Aorta (tissue), 5 donors: ENCODE measurements at regions not wholly inside any gene's neighbourhood (a gene's known extent, or its start where the extent isn't known, plus 50 kb on each side); places are given as distances from the start of the nearest gene placed in this dataset.
"Not testable (repeated sequence)": the region's sequence is repeated elsewhere in the genome, so short reads cannot be mapped to it uniquely, and the experiment has no call there.

ENCODE experiments used
- ATAC-seq: fragments of 200-7000 bp; cut with Tn5 transposase; one replicate; pipeline ENCODE4 v1.9.1; 2022; ENCODE audit warnings: moderate library complexity; ENCODE audit not compliant: low FRiP score
- DNase-seq, 2 donors: peaks; one replicate each; pipeline ENCODE4 v3.0.0-alpha.2; 2020
- H3K27ac ChIP-seq, 2 donors: one replicate each; pipeline ENCODE4 v1.5.1; 2013; ENCODE audit warnings: low read length in 2 of 2, mild to moderate bottlenecking in 2 of 2, moderate library complexity in 2 of 2, control low read depth in 1 of 2, inconsistent platforms in 1 of 2, low read depth in 1 of 2
- H3K27me3 ChIP-seq, 2 donors: one replicate each; pipeline ENCODE4 v1.6.1; 2013; ENCODE audit warnings: control low read depth in 1 of 2, low read length in 1 of 2, mild to moderate bottlenecking in 1 of 2, moderate library complexity in 1 of 2; ENCODE audit not compliant: insufficient read depth in 2 of 2, control insufficient read depth in 1 of 2
- H3K36me3 ChIP-seq, 2 donors: one replicate each; pipeline ENCODE4 v1.6.1; 2013; ENCODE audit warnings: control low read depth in 1 of 2, low read length in 1 of 2, mild to moderate bottlenecking in 1 of 2; ENCODE audit not compliant: insufficient read depth in 2 of 2, control insufficient read depth in 1 of 2
- H3K4me1 ChIP-seq, 2 donors: one replicate each; pipeline ENCODE4 v1.6.1; 2013; ENCODE audit warnings: low read length in 2 of 2, control low read depth in 1 of 2, mild to moderate bottlenecking in 1 of 2, moderate library complexity in 1 of 2; ENCODE audit not compliant: insufficient read depth in 2 of 2, control insufficient read depth in 1 of 2
- H3K4me3 ChIP-seq, 2 donors: one replicate each; pipeline ENCODE4 v1.5.1; 2013; ENCODE audit warnings: low read length in 2 of 2, control low read depth in 1 of 2, mild to moderate bottlenecking in 1 of 2
- H3K9me3 ChIP-seq: one replicate; pipeline ENCODE4 v1.6.1; 2013; ENCODE audit warnings: mild to moderate bottlenecking, low read length; ENCODE audit not compliant: control insufficient read depth
- WGBS, 2 donors: extraction: QIAGEN DNeasy Blood & Tissue Kit; methylation state at CpG; one replicate each; pipeline ENCODE4 v1.1.7; 2013; 5-methylcytosine and 5-hydroxymethylcytosine counted together
- intact Hi-C, 2 donors: fragments of 100-400 bp; cut with DNase I; formaldehyde crosslinking; loops; one replicate each; pipeline versions ENCODE4 v1.14.2 to v1.15.0; 2022
- donor health status: healthy with polysubstance abuse.
- donor health status: Bipolar disorder and iron deficiency.
- donor health status: DM: no; HTN: no; CAD: no.
- donor health status: DM: no; HTN: no; CAD: no.
- donor health status: DM: yes; HTN: yes; CAD: no.

- ATAC-seq: no peak
- WGBS, 2 donors: 71 to 77% methylated on average over 2 of the region's 2 CpGs
- Histone ChIP-seq H3K36me3 (no peaks in the 10 kb centered on the region), H3K4me1 (no peaks in the 10 kb centered on the region), H3K27me3 (no peaks in the 10 kb centered on the region), H3K9me3 (no peaks in the 10 kb centered on the region), H3K27ac (no peak overlapping the region), H3K4me3 (no peak overlapping the region)
- DNase-seq: no peak
- intact Hi-C loops: no loop called here
Measured at GRCh38 chr5:53265043-53265442, 155.5 kb upstream of the MOCS2 start.

DNA sequence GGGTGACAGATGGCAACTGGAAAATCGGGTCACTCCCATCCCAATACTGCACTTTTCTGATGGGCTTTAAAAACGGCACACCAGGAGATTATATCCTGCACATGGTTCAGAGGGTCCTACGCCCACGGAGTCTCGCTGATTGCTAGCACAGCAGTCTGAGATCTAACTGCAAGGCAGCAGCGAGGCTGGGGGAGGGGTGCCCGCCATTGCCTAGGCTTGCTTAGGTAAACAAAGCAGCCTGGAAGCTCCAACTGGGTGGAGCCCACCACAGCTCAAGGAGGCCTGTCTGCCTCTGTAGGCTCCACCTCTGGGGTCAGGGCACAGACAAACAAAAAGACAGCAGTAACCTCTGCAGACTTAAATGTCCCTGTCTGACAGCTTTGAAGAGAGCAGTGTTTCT lies 158.7 kb upstream of the MOCS2 start:
- H3K4me1 ChIP-seq, H3K9me3 ChIP-seq, H3K4me3 ChIP-seq, ATAC-seq, H3K27me3 ChIP-seq, intact Hi-C loops, H3K36me3 ChIP-seq, DNase-seq, H3K27ac ChIP-seq: not testable (repeated sequence)
- WGBS, 2 donors: 83 to 89% methylated on average over 7 of the region's 7 CpGs

GRCh38 chr5:53275666-53276065 lies 166.1 kb upstream of the MOCS2 start:
- no peaks in the 10 kb centered on the region for H3K9me3 ChIP-seq
- ATAC-seq: no peak
- WGBS, 2 donors: 78 to 80% methylated on average over 1 of the region's 1 CpG

DNA sequence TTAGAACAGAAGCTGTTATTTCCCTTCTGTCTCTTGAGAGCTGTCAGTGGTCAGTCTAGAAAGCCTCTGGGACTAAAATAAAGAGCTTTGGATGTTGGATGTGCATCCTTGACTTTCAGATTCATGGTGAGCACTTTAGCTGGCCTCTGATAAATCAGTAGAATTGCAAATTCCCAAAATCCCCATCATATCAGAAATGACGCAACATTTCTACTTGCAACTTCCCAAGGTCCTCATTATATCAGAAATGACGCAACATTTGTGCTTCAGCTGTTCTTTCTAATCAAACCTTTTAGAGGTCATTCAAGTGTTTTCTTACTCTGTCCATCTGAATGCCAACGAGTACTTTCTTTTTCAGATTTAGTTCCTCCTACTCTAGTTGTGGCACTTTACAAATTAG lies 167.3 kb upstream of the MOCS2 start:
- ATAC-seq (peak; percentile 79), DNase-seq (no peak)
- intact Hi-C loops: no loop called here
- no peak overlapping the region for H3K27ac ChIP-seq
- H3K4me1 ChIP-seq: no peaks in the 10 kb centered on the region
- WGBS, 2 donors: 77 to 84% methylated on average over 3 of the region's 3 CpGs
- H3K36me3 ChIP-seq: no peaks in the 10 kb centered on the region
- H3K9me3 ChIP-seq: no peaks in the 10 kb centered on the region
- H3K27me3 ChIP-seq: no peaks in the 10 kb centered on the region
- no peak overlapping the region for H3K4me3 ChIP-seq

More at GRCh38 chr5:53275666-53276065, 166.1 kb upstream of the MOCS2 start:
- H3K4me3 ChIP-seq: no peak overlapping the region
- DNase-seq: no peak
- no peaks in the 10 kb centered on the region for H3K36me3 ChIP-seq
- no peak overlapping the region for H3K27ac ChIP-seq
- H3K4me1 ChIP-seq: no peaks in the 10 kb centered on the region
- intact Hi-C loops: no loop called here
- H3K27me3 ChIP-seq: no peaks in the 10 kb centered on the region

GRCh38 chr5:53277491-53277890 lies 167.9 kb upstream of the MOCS2 start:
- ATAC-seq (no peak), DNase-seq (no peak)
- Histone ChIP-seq H3K36me3 (no peaks in the 10 kb centered on the region), H3K27me3 (no peaks in the 10 kb centered on the region), H3K9me3 (no peaks in the 10 kb centered on the region), H3K27ac (no peak overlapping the region), H3K4me3 (no peak overlapping the region), H3K4me1 (no peaks in the 10 kb centered on the region)
- WGBS, 2 donors: 65 to 69% methylated on average over 1 of the region's 1 CpG
- intact Hi-C loops: no loop called here

- ATAC-seq: no peak
Measured at GRCh38 chr5:53287573-53287972, 178.0 kb upstream of the MOCS2 start.

GRCh38 chr5:53288511-53288910 lies 179.0 kb upstream of the MOCS2 start:
- ATAC-seq (no peak), DNase-seq (no peak)
- no peaks in the 10 kb centered on the region for H3K4me1 ChIP-seq
- intact Hi-C loops: no loop called here
- no peaks in the 10 kb centered on the region for H3K36me3 ChIP-seq
- H3K4me3 ChIP-seq: no peak overlapping the region
- no peaks in the 10 kb centered on the region for H3K27me3 ChIP-seq
- H3K9me3 ChIP-seq: peaks cover 3% of the 10 kb centered on the region
- no peak overlapping the region for H3K27ac ChIP-seq

More at GRCh38 chr5:53287573-53287972, 178.0 kb upstream of the MOCS2 start:
- intact Hi-C loops: no loop called here
- Histone ChIP-seq H3K36me3 (no peaks in the 10 kb centered on the region), H3K4me3 (no peak overlapping the region), H3K4me1 (no peaks in the 10 kb centered on the region), H3K27ac (no peak overlapping the region), H3K27me3 (no peaks in the 10 kb centered on the region), H3K9me3 (peaks cover 3% of the 10 kb centered on the region)
- no peak for DNase-seq

GRCh38 chr5:53291047-53291446 lies 181.5 kb upstream of the MOCS2 start:
- peaks cover 3% of the 10 kb centered on the region for H3K9me3 ChIP-seq
- no peak overlapping the region for H3K4me3 ChIP-seq
- no peaks in the 10 kb centered on the region for H3K36me3 ChIP-seq
- 80 to 86% methylated on average over 4 of the region's 4 CpGs for WGBS, 2 donors
- DNase-seq: no peak
- H3K27me3 ChIP-seq: no peaks in the 10 kb centered on the region
- intact Hi-C loops: no loop called here
- no peak for ATAC-seq
- no peaks in the 10 kb centered on the region for H3K4me1 ChIP-seq
- H3K27ac ChIP-seq: no peak overlapping the region

GRCh38 chr5:53291528-53291927 lies 182.0 kb upstream of the MOCS2 start:
- no peak overlapping the region for H3K27ac ChIP-seq
- H3K36me3 ChIP-seq: no peaks in the 10 kb centered on the region
- no peak overlapping the region for H3K4me3 ChIP-seq
- intact Hi-C loops: no loop called here
- peaks cover 3% of the 10 kb centered on the region for H3K9me3 ChIP-seq
- H3K4me1 ChIP-seq: no peaks in the 10 kb centered on the region
- no peaks in the 10 kb centered on the region for H3K27me3 ChIP-seq
- ATAC-seq (peak; percentile 68), DNase-seq (no peak)
